Skeletal muscle tissue (tissue), 3 donors: ENCODE measurements at regions not wholly inside any gene's neighbourhood (a gene's known extent, or its start where the extent isn't known, plus 50 kb on each side); places are given as distances from the start of the nearest gene placed in this dataset.

Experiments used
- H3K27ac ChIP-seq: one replicate; pipeline ENCODE4 v1.7.0; 2013; ENCODE audit warnings: mild to moderate bottlenecking, low read depth, low read length, inconsistent platforms
- H3K27me3 ChIP-seq, 3 donors: one replicate each; pipeline ENCODE4 v1.7.0; 2013; ENCODE audit warnings: low read length in 3 of 3; ENCODE audit not compliant: control insufficient read depth in 3 of 3, insufficient read depth in 3 of 3
- H3K36me3 ChIP-seq, 3 donors: one replicate each; pipeline ENCODE4 v1.7.0; 2013; ENCODE audit warnings: low read length in 3 of 3; ENCODE audit not compliant: control insufficient read depth in 3 of 3, insufficient read depth in 3 of 3
- H3K4me1 ChIP-seq, 3 donors: one replicate each; pipeline ENCODE4 v1.7.0; 2013; ENCODE audit warnings: low read length in 3 of 3, mild to moderate bottlenecking in 3 of 3; ENCODE audit not compliant: control insufficient read depth in 3 of 3, insufficient read depth in 3 of 3
- H3K4me3 ChIP-seq, 3 donors: one replicate each; pipeline ENCODE4 v1.7.0; 2013; ENCODE audit warnings: low read length in 3 of 3
- H3K9ac ChIP-seq, 3 donors: one replicate each; pipeline ENCODE4 v1.7.0; 2013; ENCODE audit warnings: low read length in 3 of 3, mild to moderate bottlenecking in 3 of 3, moderate library complexity in 2 of 3, low read depth in 1 of 3
- H3K9me3 ChIP-seq, 3 donors: one replicate each; pipeline ENCODE4 v1.7.0; 2013; ENCODE audit warnings: low read length in 3 of 3; ENCODE audit not compliant: control insufficient read depth in 3 of 3
- donor health status: Osteomylitis.

GRCh38 chr9:78778861-78779374 is 482.0 kb downstream of the PSAT1 start:
- Histone ChIP-seq H3K4me1 (no peaks in the 10 kb centered on the region), H3K36me3 (no peaks in the 10 kb centered on the region), H3K4me3 (no peak overlapping the region), H3K9ac (no peak overlapping the region), H3K9me3 (no peaks in the 10 kb centered on the region), H3K27ac (no peak overlapping the region), H3K27me3 (no peaks in the 10 kb centered on the region)

GRCh38 chr9:78781681-78782080 is 484.8 kb downstream of the PSAT1 start:
- no peak overlapping the region for H3K27ac ChIP-seq
- no peaks in the 10 kb centered on the region for H3K4me1 ChIP-seq
- no peaks in the 10 kb centered on the region for H3K27me3 ChIP-seq
- no peaks in the 10 kb centered on the region for H3K36me3 ChIP-seq
- no peak overlapping the region for H3K4me3 ChIP-seq
- no peak overlapping the region for H3K9ac ChIP-seq
- H3K9me3 ChIP-seq: no peaks in the 10 kb centered on the region

DNA sequence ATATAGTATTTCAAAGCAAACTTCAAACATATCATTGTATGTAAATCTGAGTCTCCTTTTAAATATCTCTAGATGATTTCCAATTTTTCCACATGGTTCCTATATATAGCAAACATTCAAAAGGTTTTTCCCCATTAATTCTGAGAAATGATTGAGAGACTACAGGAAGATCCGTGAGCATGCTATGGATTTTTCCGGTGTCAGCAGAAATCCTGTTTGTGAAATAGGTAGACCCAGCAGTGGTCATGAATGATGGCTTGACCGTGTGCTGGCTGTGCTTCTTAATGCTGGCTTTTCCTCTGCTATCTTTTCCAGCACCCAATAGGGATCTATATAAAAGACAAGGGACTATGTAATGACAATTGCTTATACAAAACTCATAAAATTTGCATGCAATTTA is 485.3 kb downstream of the PSAT1 start:
- Histone ChIP-seq H3K27me3 (no peaks in the 10 kb centered on the region), H3K9ac (no peak overlapping the region), H3K4me3 (no peak overlapping the region), H3K9me3 (no peaks in the 10 kb centered on the region), H3K36me3 (no peaks in the 10 kb centered on the region), H3K27ac (no peak overlapping the region), H3K4me1 (no peaks in the 10 kb centered on the region)

- H3K36me3 ChIP-seq: no peaks in the 10 kb centered on the region
- H3K9me3 ChIP-seq: no peaks in the 10 kb centered on the region
- no peaks in the 10 kb centered on the region for H3K27me3 ChIP-seq
- H3K9ac ChIP-seq: no peak overlapping the region
- no peak overlapping the region for H3K27ac ChIP-seq
- no peak overlapping the region for H3K4me3 ChIP-seq
- H3K4me1 ChIP-seq: no peaks in the 10 kb centered on the region
These were observed 485.9 kb downstream of the PSAT1 start for GRCh38 chr9:78782858-78783257.

DNA sequence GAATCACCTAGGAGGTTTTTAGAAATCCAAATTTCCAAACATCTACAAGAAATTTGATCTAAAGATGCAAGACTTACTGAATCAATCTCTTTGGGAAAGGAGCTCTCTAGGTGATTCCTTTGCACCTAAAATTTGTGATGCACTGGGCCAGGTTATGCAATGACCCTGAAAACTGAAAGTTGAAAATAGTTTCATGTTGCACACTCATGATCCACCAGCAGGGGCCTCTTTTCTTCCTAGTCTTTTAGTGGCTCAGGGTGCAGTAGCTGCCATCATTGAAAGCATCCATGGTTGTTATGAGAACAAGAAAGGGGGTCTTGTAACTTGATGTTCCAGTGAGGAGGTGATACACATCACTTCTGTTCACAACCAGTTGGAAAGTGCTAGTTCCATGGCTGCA is 486.8 kb downstream of the PSAT1 start:
- Histone ChIP-seq H3K9ac (no peak overlapping the region), H3K4me1 (no peaks in the 10 kb centered on the region), H3K4me3 (no peak overlapping the region), H3K27me3 (no peaks in the 10 kb centered on the region), H3K27ac (no peak overlapping the region), H3K9me3 (no peaks in the 10 kb centered on the region), H3K36me3 (no peaks in the 10 kb centered on the region)

DNA sequence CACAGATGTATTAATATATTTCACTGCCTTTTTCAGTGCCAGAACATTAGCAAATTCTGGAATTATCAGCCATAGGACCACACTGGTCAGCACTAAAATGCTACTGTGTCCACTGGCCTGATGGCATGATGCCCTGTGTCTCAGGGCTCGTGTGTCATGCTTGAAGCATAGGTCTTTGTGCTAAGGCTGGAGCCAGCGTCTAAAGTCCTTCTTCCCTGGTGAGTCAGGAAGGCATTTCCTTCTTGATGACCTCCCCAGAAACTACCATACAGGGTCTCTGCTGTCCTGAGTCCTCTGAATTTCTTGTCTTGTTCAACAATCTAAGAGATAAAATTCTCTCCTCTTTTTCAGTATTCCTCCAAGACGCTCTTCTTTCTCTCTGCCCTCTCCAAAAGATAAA is 489.9 kb downstream of the PSAT1 start:
- Histone ChIP-seq H3K9me3 (no peaks in the 10 kb centered on the region), H3K27ac (no peak overlapping the region), H3K4me3 (no peak overlapping the region), H3K36me3 (no peaks in the 10 kb centered on the region), H3K4me1 (no peaks in the 10 kb centered on the region), H3K9ac (no peak overlapping the region), H3K27me3 (no peaks in the 10 kb centered on the region)

GRCh38 chr9:78788101-78788500 is 491.2 kb downstream of the PSAT1 start:
- H3K4me3 ChIP-seq: no peak overlapping the region
- H3K9me3 ChIP-seq: no peaks in the 10 kb centered on the region

DNA sequence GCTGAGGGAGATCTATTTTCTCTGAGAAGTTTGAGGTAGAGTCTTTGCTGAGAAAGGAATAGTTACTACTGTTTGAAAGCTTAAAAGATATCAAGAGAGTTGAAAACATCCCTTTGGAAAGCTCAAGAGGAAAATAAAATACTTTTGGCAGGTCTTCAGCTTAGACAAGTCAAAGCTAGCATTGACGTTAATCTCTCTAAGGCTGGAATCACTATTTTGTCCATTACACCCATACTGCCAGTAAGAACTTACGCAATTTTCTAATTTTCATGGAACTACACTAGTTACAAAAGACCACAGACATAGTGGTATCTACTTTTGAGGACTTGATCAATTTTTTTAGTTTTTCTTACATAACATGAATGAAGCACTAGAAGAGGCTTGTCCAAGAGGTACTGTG is 494.9 kb downstream of the PSAT1 start:
- H3K36me3 ChIP-seq: no peaks in the 10 kb centered on the region
- H3K27ac ChIP-seq: no peak overlapping the region
- H3K4me1 ChIP-seq: no peaks in the 10 kb centered on the region
- H3K9me3 ChIP-seq: no peaks in the 10 kb centered on the region
- no peak overlapping the region for H3K9ac ChIP-seq
- no peak overlapping the region for H3K4me3 ChIP-seq
- no peaks in the 10 kb centered on the region for H3K27me3 ChIP-seq

More at GRCh38 chr9:78788101-78788500, 491.2 kb downstream of the PSAT1 start:
- H3K4me1 ChIP-seq: no peaks in the 10 kb centered on the region
- H3K9ac ChIP-seq: no peak overlapping the region
- H3K27me3 ChIP-seq: no peaks in the 10 kb centered on the region
- no peak overlapping the region for H3K27ac ChIP-seq
- H3K36me3 ChIP-seq: no peaks in the 10 kb centered on the region

DNA sequence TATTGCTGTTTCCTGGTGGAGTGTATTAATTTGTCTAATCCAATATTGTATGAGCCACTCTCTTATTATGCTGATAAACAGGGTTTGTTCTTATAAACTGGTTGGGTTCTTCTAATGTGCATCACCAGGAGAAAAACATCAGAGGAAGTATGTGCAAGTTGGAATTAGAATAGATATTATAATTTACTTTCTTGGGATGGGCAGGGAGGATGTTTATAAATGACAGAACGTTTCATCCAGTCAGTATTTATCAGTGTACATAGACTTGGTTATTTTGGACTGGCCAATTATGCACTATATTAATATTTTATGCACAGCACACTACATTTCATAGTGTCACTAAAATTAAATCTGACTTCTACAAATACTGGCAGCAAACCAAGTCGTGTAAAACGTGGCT is 495.8 kb downstream of the PSAT1 start:
- Histone ChIP-seq H3K9ac (no peak overlapping the region), H3K9me3 (no peaks in the 10 kb centered on the region), H3K27me3 (no peaks in the 10 kb centered on the region), H3K4me1 (no peaks in the 10 kb centered on the region), H3K36me3 (no peaks in the 10 kb centered on the region), H3K4me3 (no peak overlapping the region), H3K27ac (no peak overlapping the region)

DNA sequence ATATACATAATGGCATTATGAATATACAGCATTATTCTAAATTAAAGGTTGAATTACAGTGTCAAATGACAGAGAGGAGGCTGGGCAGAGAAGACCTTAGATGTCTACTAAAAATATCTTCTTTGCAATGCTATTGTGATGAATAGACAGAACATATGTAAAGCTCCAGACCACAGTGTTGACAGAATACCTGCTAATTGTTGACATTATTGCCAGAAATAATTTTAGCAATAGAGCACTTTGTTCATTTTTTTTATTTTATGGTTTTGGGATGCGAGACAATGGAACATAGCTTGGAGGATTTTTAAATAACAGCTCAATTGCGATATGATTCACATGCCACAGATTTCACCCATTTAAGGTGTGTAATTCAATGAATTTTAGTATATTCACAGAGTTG is 508.8 kb downstream of the PSAT1 start:
- Histone ChIP-seq H3K9me3 (no peaks in the 10 kb centered on the region), H3K27me3 (no peaks in the 10 kb centered on the region), H3K9ac (no peak overlapping the region), H3K36me3 (no peaks in the 10 kb centered on the region), H3K4me1 (no peaks in the 10 kb centered on the region), H3K4me3 (no peak overlapping the region), H3K27ac (no peak overlapping the region)
